Activated CD4-positive, alpha-beta T cell treated with anti-CD3 and anti-CD28 coated beads for 24 hours (primary cell): ENCODE measurements at regions not wholly inside any gene's neighbourhood (a gene's known extent, or its start where the extent isn't known, plus 50 kb on each side); places are given as distances from the start of the nearest gene placed in this dataset.
"Not testable (repeated sequence)": the region's sequence is repeated elsewhere in the genome, so short reads cannot be mapped to it uniquely, and the experiment has no call there.

Experiments used
- DNase-seq, 2 donors: peaks; one replicate each; pipeline ENCODE4 v3.0.0-alpha.2; 2020; ENCODE audit warnings: low read depth in 2 of 2

DNA sequence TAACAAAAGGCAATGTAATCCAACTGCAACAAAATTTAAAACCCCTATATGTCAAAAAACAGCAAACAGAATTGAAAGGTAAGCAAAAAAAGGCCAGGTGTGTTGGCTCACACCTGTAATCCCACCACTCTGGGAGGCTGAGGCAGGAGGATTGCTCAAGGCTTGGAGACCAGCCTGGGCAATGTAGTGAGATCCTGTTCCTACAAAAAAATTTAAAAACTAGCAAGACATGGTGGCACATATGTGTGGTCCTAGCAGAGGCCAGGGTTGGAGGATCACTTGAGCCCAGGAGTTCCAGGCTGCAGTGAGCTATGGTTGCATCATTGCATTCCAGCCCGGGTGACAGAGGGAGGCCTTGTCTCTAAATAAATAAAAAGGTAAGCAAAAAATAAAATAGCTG is 212.1 kb upstream of the KLF14 start:
- DNase-seq: no peak

DNA sequence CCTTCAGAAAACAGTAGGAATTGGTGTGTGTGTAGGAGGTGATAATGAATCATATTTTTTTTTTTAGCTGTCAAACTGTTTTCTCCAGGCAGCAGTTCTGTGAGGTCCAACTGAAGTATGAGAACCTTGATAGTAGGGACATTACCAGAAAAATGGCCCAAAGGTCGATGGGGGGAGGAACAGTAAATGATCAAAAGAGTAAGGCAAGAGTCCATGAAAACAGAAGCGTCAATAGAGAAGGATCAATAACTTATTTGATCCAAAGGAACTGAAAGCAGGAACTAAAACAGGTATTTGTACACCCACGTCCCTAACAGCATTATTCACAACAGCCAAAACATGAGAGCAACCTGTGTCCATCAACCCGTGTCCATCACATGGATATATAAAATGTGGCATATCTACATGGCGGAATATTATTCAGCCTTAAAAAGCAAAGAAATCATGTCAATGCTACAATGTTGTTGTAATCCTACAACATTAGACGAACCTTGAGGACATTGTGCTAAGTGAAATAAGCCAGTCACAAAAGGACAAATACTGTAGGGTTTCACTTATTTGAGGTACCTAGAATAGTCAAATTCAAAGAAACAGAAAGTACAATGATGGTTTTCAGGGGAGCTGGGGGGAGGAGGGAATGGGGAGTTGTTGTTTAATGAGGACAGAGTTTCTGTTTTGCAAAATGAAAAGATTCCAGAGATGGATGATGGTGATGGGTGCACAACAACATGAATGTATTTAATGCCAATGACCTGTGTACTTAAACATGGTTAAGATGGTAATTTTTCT is 214.0 kb upstream of the KLF14 start:
- DNase-seq: no peak

DNA sequence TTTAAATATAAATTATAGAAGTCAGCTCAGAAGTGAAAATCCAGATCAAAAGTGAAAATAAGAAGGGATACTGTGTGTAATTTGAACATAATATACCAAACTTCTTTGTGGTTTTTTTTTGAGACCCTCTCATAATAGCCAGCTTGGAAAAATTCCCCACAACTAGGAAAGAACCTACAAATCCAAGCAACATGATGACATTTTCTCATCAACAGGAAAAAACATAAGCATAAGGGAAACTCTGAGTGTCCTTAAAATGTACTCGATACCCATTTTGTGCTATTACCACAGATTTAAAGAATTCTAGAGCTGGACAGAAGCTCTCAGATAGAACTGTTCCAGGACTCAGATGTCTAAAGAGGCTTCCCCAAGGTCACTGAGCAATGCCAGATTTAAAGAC is 214.8 kb upstream of the KLF14 start:
- no peak for DNase-seq

DNA sequence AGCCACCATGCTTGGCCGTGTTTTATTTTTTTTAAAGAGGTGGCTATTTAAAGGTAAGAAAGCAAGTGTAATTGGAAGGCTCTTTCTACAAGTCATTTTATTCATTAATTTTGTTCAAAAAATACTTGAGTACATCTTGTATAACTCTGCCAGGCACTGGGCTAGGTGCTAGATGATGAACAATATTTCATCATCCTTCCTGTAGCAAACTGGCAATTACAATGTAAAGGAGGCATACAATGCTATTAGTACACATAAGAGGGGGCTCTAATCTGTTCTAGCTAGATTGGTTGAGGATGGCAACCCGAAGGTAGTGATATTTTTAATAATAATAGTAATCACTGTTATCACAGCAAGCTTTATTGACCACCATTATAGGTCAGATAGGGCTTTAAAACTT is 215.5 kb upstream of the KLF14 start:
- no peak for DNase-seq

DNA sequence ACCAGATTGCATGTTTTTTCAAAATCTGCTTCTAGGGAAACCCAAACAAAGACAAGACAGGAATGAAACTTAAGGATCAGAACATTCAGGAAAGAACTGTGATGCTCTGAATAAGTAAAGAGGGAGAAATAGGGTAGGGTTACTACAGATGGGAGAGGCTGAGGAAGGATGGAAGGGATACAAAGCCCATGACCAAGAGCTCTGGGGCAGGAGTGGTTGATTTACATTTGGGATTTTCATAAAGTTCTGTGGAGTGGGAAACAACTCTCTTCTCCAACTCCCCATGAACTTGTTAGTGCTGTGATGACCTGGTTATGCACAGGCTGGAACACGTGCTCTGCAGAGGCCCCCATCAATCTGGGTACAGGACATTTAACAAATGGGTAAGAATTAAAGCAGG is 216.0 kb upstream of the KLF14 start:
- DNase-seq: no peak

DNA sequence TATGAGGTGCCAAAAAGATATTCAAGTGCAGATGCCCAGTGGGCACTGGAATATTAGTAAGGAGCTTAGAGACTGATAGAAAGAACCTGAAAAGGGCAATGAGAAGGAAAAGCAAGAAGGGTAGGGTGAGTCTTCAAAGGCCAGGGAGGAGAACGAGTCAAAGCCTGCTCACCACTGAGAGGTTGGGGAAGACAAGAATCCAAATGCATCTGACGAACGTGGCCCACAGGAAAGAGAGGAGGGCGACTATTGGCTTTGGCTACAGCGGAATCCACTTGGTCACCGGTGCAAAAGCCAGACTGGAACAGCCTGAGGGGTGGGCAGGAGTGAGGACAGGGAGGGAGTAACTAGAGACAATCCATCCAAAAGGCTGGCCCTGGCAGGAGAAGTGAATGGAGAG is 216.7 kb upstream of the KLF14 start:
- DNase-seq: no peak

DNA sequence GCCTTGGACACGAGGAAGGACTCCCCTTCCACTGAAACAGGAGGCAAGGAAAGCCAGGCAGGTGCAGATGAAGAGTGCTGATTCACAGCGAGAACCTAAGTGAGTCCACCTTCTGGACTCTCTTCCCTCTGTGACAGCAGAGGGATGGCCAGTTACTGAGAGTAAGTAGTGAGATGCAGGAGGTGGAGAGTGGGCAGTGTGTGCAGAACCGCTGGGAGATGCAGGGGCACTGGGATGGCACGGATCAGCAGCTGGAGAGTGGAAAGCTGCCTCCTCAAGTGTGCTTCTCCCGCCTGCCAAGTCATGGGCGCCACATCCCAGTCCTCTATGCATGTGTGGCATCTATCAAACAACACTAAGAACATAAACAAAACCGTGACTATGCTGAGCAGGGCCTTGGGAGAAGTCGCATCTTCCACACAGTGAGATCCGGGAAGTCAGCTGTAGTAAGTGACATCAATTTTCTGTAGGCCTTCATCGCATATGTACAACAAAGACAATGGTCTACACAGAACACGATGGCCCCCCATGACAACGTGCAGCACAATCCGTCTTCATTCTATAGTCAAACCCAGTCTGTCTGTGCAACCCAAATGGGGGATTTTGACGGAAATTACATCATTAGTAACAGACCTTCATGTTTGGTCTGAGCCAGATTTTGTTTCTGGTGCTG is 217.4 kb upstream of the KLF14 start:
- DNase-seq: no peak

DNA sequence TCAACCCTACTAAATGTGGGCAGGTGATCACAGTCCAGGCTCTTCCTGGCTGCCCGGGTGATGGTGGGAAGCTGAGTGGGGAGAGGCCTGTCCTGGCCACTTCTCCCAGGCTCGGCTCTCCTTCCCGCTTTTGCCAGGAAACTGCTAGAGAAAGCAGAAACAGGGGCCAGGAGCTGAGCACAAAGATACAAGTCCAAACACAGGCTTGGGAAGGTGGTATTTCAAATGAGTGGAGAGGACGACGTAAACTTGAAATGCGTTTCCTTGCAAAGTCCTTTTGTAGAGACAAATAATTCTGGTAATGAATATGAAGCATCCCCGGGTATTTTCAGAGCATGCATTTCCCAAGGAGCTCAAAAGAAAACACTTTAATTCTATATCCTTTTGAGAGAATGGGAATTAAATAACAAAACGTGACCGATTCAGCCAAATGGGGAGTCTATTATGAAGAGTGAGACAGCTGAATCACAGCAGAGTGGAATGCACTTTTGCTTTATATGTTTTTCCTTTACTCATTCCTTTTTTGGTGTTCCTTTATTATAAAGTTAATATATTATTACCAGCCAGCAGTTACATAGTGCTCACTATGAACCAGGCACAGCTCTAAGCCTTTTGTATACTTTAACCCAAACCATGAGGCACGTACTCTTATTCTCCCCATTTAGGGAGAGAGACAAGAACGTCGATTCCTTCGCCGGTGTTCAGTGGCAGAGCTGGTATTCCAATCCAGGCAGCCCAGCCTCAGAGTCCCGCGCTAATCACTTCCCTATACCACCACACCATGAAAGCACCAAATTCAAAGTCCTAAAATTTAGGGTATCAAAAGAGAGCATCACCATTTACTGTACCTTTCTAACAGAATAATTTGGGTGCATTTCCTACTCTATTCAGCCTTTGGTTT is 218.2 kb upstream of the KLF14 start:
- DNase-seq: no peak

DNA sequence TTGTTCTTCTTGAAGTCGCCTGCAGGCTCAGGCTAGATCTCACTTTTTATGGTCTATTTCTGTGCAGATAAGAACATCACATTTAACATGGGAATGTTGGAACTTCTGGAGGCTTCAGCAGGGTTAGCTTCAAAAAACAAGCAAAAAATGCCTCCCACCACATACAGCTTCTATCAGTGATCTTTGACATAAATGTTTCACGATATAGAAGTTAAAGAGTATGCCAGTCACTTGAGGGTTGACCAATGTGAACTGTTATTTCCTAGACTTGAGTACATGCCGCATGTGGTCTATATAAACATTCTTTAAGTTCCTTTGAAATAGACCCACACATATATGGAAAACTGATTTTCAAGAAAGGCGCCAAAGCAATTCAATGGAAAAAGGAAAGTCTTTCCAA is 219.2 kb upstream of the KLF14 start:
- DNase-seq: no peak

DNA sequence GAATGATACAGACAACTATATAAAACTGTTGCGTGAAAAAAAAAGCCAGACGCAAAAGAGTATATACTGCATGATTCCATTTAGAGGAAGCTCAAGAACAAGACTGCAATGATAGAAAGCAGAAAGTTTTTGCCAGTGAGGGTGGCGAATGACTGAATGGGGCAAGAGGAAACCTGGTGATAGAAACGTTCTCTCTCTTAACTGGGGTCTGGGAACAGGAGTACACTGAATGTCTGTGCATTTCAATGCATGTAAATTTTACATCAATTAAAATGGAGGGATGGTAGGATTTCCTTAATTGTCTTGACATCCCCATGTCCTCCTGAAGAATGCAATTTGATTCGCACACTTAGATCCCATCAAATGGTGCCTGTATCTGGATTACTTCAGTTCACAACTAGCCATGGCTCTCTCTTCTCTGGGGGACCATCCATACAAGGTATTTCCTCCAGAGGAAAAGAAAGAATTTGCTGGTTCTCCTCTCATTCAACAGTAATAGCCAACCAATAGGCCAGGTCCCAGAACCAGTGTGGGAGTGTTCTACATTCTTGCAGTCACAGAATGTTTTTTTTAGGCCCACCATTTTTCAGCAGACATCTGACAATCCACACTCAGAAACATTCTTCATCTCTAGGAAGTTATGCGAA is 221.0 kb upstream of the KLF14 start:
- DNase-seq: no peak

DNA sequence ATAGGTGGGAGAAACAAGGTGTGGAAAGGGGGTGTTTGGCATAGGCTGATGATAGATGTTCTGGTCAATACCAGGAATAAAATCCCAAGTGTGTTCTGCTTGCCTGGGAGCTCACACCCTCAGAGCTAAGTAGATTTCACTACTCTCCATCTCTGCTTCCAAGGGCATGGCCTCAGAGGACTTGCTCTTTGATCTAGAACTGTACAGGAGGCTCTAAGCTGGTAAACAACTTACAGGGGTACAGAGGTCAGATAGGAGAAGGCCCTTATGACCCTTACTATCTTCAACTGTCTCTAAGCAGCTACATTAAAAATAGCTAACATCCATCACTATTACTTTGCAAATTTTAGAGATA is 221.5 kb upstream of the KLF14 start:
- DNase-seq: no peak

DNA sequence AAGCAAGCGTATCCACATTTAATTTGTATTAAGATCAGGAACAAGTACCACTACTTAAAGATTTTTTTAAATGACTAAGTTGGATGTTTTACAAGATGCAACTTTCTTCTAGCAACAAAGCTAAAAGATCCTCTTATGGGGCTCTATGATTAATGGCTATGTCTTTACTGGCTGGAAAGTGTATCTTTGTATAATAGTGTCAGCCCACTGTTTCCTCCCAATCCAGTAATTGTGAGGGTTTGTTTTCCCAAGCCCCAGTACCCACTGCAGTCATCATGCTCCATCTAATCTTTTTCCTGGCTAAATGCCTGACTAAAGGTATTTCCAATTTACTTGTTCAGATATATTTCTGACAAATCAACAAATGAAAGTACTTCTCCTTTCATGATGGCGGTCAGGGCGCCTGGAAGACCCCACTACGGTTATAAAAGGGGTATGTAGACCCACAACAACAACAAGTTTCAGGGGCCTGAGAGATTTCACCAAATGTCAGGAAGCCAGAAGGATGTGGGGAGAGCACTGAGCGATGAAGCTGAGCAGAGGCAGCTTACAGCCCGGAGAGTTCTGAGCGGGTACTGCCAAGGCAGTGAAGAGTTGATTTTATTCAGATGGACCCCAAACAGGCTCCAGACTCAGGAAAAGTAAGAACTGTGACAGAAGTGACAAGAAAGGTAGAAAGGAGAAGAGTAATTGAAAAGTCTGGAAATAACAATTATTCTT is 222.6 kb upstream of the KLF14 start:
- no peak for DNase-seq

DNA sequence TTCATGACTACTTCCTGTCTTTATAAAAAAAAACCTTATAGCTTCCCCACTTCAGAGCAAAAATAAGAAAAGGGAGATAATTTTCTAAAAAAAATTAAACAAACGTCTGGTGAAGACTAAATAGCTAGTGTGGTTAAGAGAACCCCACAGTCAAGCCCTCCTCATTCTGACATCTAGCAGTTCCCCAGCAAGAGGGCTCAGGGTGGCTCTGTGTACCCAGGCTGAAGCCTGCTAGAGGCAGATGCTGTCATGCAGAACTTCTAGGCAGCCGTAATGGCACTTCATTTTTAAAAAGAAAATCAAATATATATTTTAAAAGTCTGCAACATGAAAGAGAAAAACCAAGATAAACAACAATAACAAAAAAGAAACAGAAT is 223.1 kb upstream of the KLF14 start:
- no peak for DNase-seq

DNA sequence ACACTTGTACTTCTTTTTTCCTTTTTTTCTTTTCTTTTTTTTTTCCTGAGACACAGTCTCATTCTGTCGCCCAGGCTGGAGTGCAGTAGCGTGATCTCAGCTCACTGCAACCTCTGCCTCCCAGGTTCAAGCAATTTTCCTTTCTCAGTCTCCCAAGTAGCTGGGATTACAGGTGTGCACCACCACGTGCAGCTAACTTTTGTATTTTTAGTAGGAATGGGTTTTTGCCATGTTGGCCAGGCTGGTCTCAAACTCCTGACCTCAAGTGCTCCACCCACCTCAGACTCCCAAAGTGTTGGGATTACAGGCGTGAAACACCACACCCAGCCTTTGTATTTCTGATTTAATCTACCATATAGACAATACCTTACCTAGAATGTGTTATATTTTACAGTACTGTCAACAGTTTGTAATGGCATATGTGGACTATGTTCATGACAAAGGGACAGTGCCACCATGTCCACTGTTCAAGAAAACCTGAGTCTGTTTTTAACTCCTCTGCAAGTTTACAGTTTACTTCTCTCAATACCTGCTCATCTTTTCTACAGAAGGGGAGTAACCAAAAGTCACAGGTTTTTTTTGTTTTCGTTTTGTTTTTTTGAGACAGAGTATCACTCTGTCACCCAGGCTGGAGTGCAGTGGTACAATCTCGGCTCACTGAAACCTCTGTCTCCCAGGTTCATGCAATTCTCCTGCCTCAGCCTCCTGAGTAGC is 223.9 kb upstream of the KLF14 start:
- not testable (repeated sequence) for DNase-seq

DNA sequence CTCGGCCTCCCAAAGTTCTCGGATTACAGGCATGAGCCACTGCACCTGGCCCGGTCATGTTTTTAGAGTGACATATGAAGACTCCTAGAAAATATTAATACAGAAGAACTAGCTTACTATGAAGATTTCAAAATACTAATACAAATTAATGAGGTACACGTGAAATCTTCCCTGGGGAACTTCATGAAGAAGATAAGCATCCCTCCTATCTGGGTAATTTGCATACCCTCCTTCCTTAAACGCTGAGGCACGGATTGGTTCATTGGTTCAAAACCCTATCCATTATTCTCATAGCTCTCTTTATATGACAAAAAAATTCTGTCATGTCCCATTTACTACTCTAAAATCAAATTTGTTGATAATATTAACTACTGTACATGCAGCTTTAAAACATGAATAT is 224.8 kb upstream of the KLF14 start:
- no peak for DNase-seq

DNA sequence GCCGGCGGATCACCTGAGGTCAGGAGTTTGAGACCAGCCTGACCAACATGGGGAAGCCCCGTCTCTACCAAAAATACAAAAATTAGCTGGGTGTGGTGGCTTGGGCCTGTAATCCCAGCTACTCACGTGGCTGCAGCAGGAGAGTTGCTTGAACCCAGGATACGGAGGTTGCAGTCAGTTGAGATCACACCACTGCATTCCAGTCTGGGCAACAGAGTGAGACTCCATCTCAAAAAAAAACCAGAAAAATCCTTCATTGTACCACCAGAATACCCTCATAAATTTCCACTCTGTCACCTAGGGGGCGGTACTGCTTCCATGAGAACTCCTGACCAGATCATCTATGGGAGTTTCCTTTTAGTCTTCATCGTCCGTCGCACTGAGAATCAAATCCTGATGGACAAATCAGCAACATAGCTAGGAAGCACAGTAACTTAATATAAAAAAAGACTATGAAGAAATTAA is 225.8 kb upstream of the KLF14 start:
- no peak for DNase-seq

DNA sequence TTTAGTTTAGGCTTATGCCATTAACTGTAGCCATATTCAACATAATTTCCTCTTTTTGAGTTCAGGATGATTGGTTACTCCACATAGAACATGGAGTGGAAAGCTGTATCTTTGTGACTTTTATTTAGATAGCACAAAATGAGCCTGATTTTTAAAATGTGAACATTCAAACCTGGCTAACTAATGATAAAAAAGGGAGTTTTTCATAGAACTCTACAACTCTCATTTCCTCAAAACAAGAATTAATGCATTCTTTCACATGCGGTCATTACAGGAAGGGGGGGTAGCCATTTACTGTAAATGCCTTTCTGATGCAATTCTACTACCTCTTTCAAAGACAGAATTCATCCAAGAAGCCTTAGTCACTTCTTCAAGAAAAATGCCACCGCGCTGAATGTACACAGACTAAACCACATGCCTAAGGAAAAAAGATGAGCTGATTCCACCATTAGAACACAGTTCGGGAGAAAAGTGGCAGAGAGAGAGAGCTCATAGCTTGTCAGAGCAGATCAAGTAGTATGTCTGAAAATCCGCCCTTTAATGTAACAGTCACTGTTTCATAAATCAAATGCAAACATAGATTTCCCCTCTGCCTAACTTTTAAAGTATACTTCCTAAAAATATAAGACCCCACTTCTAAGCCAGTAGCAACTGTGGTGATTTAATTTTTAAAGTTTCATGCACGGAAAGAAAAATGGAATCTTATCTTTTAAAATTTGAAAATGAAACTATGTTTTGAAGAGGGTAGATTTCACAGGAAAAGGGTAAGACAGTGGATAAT is 226.4 kb upstream of the KLF14 start:
- no peak for DNase-seq

DNA sequence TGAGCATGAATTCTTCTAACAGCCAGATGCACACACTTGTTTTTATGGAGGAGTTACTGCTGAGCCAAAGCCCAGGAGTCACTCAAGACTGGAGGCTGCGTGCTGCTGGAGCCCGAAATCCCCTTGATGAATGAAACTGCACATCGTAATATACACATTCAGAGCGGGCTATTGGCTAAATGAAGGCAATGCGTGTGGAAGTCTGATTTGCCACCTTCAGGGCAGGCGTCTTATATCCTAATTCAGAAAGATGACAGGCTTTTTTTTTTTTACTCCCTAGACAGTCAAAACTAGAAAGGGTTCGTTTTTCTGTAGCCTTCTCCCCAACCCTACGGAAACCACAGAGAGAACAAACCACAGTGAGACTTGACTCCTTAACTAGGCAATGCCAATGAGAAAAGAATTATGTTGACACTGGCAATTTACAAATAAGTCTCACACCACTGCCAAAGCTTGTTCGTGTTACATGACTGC is 227.2 kb upstream of the KLF14 start:
- peak in 1 of 2 donors; percentile 65 for DNase-seq

DNA sequence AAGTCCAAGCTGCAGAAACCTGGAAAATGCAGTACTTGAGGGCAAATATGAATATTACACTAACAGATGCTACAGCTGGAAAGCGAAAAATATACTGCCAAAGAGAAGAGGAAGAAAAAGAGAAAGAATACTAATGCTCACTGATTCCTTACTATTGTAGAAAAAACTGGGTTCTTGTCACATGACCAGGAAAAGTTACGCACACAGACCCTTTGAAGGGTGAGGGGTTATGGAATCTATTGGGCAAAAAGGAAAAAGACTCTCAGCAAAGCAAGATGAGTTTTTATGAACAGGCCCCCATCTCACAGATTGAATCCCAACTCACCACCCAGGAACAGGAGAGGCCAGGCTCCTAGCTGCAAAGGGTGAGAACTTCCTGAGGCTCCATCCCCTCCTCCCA is 228.1 kb upstream of the KLF14 start:
- no peak for DNase-seq

DNA sequence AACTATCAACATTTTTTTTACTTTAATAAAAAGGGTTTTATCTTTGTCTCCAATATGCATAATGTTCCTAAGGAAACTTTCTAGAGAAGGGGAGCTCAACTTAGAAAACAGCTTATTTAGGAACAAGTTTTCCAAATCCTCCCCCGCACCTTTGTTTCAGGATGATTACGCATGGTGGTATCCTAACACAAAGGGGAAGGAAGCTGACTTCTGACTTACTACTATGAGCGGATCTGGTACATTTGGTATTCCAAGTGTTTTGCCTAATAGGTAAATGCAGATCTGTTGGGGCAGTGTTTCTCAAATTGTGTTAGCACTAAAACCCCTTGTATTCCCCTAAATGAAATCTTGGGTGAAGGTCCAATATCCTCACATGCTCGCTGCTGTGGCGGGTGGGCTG is 229.3 kb upstream of the KLF14 start:
- DNase-seq: no peak
